CD4-positive, alpha-beta T cell (primary cell): ENCODE measurements at regions not wholly inside any gene's neighbourhood (a gene's known extent, or its start where the extent isn't known, plus 50 kb on each side); places are given as distances from the start of the nearest gene placed in this dataset.

ENCODE experiments used
- ATAC-seq: fragments of 200-7000 bp; cut with Tn5 transposase; one replicate; pipeline ENCODE4 v1.10.0; 2022; ENCODE audit warnings: mild to moderate bottlenecking; ENCODE audit not compliant: poor library complexity
- CTCF ChIA-PET: fragments of 350-600 bp; sonication (Branson Sonifier 250); formaldehyde crosslinking; loops from one replicate; lab custom pipeline; 2021; ENCODE audit warnings: antibody characterized with exemption, inconsistent platforms; lab: Charles Lee
- POLR2A ChIA-PET: fragments of 350-600 bp; sonication (Branson Sonifier 250); formaldehyde crosslinking; loops from one replicate; lab custom pipeline; 2021; ENCODE audit warnings: antibody characterized with exemption, inconsistent platforms; lab: Charles Lee
- DNase-seq, 14 experiments: peaks; one replicate each; pipeline ENCODE4 v3.0.0-alpha.2; 2013 to 2020; ENCODE audit warnings: mixed read lengths in 2 of 14
- H3K27ac ChIP-seq, 2 donors: one replicate each; pipeline versions ENCODE4 v1.5.1 to v1.7.0; 2013; ENCODE audit warnings: low read length in 2 of 2, low read depth in 1 of 2, mild to moderate bottlenecking in 1 of 2
- H3K27me3 ChIP-seq, 2 experiments: 1 replicate in 1 of 2; 2 replicates in 1 of 2; pipeline versions ENCODE4 v1.6.1 to v1.7.0; 2013; ENCODE audit warnings: low read length in 2 of 2, control low read depth in 1 of 2, mild to moderate bottlenecking in 1 of 2, moderate library complexity in 1 of 2; ENCODE audit not compliant: insufficient read depth in 2 of 2, control insufficient read depth in 1 of 2
- H3K36me3 ChIP-seq: one replicate; pipeline ENCODE4 v1.6.1; 2013; ENCODE audit warnings: low read length, control low read depth; ENCODE audit not compliant: insufficient read depth
- H3K4me1 ChIP-seq: one replicate; pipeline ENCODE4 v1.6.1; 2013; ENCODE audit warnings: low read length, control low read depth; ENCODE audit not compliant: insufficient read depth
- H3K4me3 ChIP-seq: one replicate; pipeline ENCODE4 v1.5.1; 2013; ENCODE audit warnings: mild to moderate bottlenecking, low read length, moderate library complexity
- H3K9me3 ChIP-seq, 2 experiments: 1 replicate in 1 of 2; 2 replicates in 1 of 2; pipeline versions ENCODE4 v1.6.1 to v1.7.0; 2013; ENCODE audit warnings: low read length in 2 of 2, mild to moderate bottlenecking in 2 of 2, control low read depth in 1 of 2, moderate library complexity in 1 of 2; ENCODE audit not compliant: control insufficient read depth in 1 of 2, insufficient read depth in 1 of 2
- H3K27ac Mint-ChIP-seq: one replicate; pipeline ENCODE4 v1.8.0; 2020; ENCODE audit warnings: mixed read lengths
- H3K27me3 Mint-ChIP-seq: one replicate; pipeline ENCODE4 v1.8.0; 2021; ENCODE audit warnings: mixed read lengths
- H3K36me3 Mint-ChIP-seq: one replicate; pipeline ENCODE4 v1.8.0; 2021; ENCODE audit warnings: low read depth, mixed read lengths
- H3K4me1 Mint-ChIP-seq: one replicate; pipeline ENCODE4 v1.8.0; 2021; ENCODE audit warnings: low read depth, mixed read lengths
- H3K4me3 Mint-ChIP-seq: one replicate; pipeline ENCODE4 v1.8.0; 2020; ENCODE audit warnings: mild to moderate bottlenecking, mixed read lengths
- H3K9me3 Mint-ChIP-seq: one replicate; pipeline ENCODE4 v1.8.0; 2020; ENCODE audit warnings: mixed read lengths
- CTCF ChIP-seq: fragments of 200-600 bp; IDR thresholded peaks from one replicate; pipeline ENCODE4 v1.8.0; 2022; ENCODE audit warnings: antibody characterized with exemption, mild to moderate bottlenecking
- intact Hi-C, 2 experiments: fragments of 100-400 bp; cut with DNase I in 1 of 2; cut with micrococcal nuclease in 1 of 2; formaldehyde crosslinking; loops; one replicate each; pipeline versions ENCODE4 v1.15.1 to v1.9.0; 2023 to 2025; cut with DNase I, micrococcal nuclease

- no peaks in the 10 kb centered on the region for H3K36me3 ChIP-seq
- CTCF ChIA-PET, result no interaction called here
- no peaks in the 10 kb centered on the region for H3K36me3 Mint-ChIP-seq
- H3K4me3 Mint-ChIP-seq, result no peak overlapping the region
- no peaks in the 10 kb centered on the region for H3K4me1 Mint-ChIP-seq
- ATAC-seq, result no peak
- POLR2A ChIA-PET, result no interaction called here
- H3K27me3 Mint-ChIP-seq, result peaks cover 15% of the 10 kb centered on the region
- H3K4me1 ChIP-seq, result no peaks in the 10 kb centered on the region
- no peak for TF ChIP-seq CTCF
- peaks cover 0 to 6% of the 10 kb centered on the region in 2 experiments for H3K27me3 ChIP-seq
- H3K9me3 ChIP-seq, result no peaks in the 10 kb centered on the region
- no peak overlapping the region for H3K4me3 ChIP-seq
- intact Hi-C loops, result no loop called here
- no peak overlapping the region for H3K27ac ChIP-seq
- DNase-seq, result peak in 2 of 14 experiments; percentile 13 to 23
- H3K27ac Mint-ChIP-seq, result no peak overlapping the region
- H3K9me3 Mint-ChIP-seq, result no peaks in the 10 kb centered on the region
These were observed 203.4 kb upstream of the MIR17HG start for GRCh38 chr13:91144054-91144453.

- Mint-ChIP-seq H3K27ac (no peak overlapping the region), H3K9me3 (no peaks in the 10 kb centered on the region), H3K36me3 (no peaks in the 10 kb centered on the region), H3K4me3 (no peak overlapping the region), H3K4me1 (no peaks in the 10 kb centered on the region), H3K27me3 (peaks cover 15% of the 10 kb centered on the region)
- DNase-seq (no peak), ATAC-seq (no peak)
- intact Hi-C loops, result no loop called here
- no peaks in the 10 kb centered on the region for H3K36me3 ChIP-seq
- peaks cover 0 to 6% of the 10 kb centered on the region in 2 experiments for H3K27me3 ChIP-seq
- no peaks in the 10 kb centered on the region for H3K4me1 ChIP-seq
- H3K9me3 ChIP-seq, result no peaks in the 10 kb centered on the region
- no peak overlapping the region for H3K27ac ChIP-seq
- TF ChIP-seq CTCF, result no peak
- POLR2A ChIA-PET, result no interaction called here
- CTCF ChIA-PET, result no interaction called here
- H3K4me3 ChIP-seq, result no peak overlapping the region
These were observed 203.0 kb upstream of the MIR17HG start for GRCh38 chr13:91144486-91144885.

DNA sequence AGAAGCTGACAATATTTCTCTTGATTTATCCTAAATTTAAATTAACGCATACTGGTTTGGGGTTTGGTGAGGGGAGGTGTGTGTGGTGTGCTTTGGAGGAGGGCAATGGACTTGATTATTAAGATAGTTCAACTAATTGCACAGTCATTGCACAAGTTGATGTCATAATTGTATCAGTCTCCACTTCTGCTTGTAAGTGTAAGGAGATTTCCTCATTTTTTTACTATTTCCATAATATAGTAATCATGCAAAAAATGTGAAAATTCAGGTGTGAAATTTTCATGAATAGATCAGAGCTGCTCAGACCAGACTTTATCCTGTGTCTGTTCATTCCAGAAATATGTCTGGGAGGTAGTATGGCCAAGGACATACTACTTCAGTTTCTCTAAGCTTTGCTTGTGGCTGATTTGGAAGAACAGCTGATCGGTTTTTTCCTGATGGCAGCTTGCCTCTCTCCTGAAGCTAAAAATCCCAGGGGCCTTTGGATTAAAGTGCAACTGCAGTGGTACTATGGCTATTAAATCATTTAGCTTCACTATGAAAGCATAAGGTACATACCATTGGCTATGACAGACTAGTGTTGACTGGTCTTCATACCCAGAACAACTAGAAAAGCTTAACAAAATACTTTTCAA, 201.8 kb upstream of the MIR17HG start:
- Histone ChIP-seq H3K27me3 (peaks cover 0 to 6% of the 10 kb centered on the region in 2 experiments), H3K27ac (no peak overlapping the region), H3K4me3 (no peak overlapping the region), H3K4me1 (no peaks in the 10 kb centered on the region), H3K36me3 (no peaks in the 10 kb centered on the region), H3K9me3 (no peaks in the 10 kb centered on the region)
- DNase-seq (peak in 1 of 14 experiments; percentile 10), ATAC-seq (no peak)
- Mint-ChIP-seq H3K27me3 (peaks cover 11% of the 10 kb centered on the region), H3K9me3 (no peaks in the 10 kb centered on the region), H3K4me1 (no peaks in the 10 kb centered on the region), H3K36me3 (no peaks in the 10 kb centered on the region), H3K4me3 (no peak overlapping the region), H3K27ac (no peak overlapping the region)
- ChIA-PET CTCF (no interaction called here), POLR2A (no interaction called here)
- no peak for TF ChIP-seq CTCF
- intact Hi-C loops, result no loop called here
